Epidermal melanocyte (primary cell): ENCODE measurements at regions not wholly inside any gene's neighbourhood (a gene's known extent, or its start where the extent isn't known, plus 50 kb on each side); places are given as distances from the start of the nearest gene placed in this dataset.
"Not testable (repeated sequence)": the region's sequence is repeated elsewhere in the genome, so short reads cannot be mapped to it uniquely, and the experiment has no call there.

Experiments used
- DNase-seq: peaks from one replicate; pipeline ENCODE4 v3.0.0; 2011; ENCODE audit warnings: low spot score; ENCODE audit not compliant: insufficient read length

DNA sequence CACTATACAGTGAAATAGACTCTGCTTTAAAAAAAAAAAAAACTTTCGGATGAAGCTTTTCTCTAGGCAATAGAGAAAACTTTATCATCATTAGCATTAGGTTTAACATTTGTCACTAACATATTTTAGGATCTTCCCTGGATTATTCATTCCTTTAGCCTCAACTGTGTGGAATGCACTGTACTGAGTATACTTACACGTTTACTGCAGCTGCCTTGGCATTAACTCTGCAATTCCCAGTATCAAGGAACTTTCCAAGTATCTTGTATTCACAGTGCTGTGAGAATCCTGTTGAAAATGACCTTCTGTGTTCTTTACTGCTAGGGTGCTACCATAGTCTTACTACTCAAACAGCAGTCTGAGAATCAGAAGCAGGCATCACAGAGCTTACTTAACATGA is 328.2 kb upstream of the COL3A1 start:
- no peak for DNase-seq

- no peak for DNase-seq
These were observed 326.6 kb upstream of the COL3A1 start for GRCh38 chr2:188647430-188648070.

- no peak for DNase-seq
These were observed 314.3 kb upstream of the COL3A1 start for GRCh38 chr2:188659656-188660406.

DNA sequence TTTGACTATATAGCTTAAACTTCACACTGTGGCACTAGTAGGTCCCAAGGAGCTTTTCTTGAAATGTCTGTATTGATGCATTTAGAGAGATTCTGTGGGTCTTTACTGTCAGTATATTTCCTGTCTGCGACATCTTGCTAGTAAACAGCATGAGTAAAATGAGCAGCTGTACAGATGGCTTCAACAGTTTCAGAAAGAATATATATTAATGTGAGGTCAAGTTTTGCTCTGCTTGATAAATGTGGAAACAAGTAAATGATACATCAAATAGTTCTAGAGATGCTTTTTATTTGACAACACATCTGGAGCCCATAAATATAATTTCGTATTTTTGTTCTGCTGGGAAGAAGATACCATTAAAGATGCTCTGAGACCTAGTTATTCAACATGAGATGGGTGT is 310.9 kb upstream of the COL3A1 start:
- DNase-seq, result no peak

GRCh38 chr2:188664416-188664815 is 309.8 kb upstream of the COL3A1 start:
- DNase-seq, result no peak

DNA sequence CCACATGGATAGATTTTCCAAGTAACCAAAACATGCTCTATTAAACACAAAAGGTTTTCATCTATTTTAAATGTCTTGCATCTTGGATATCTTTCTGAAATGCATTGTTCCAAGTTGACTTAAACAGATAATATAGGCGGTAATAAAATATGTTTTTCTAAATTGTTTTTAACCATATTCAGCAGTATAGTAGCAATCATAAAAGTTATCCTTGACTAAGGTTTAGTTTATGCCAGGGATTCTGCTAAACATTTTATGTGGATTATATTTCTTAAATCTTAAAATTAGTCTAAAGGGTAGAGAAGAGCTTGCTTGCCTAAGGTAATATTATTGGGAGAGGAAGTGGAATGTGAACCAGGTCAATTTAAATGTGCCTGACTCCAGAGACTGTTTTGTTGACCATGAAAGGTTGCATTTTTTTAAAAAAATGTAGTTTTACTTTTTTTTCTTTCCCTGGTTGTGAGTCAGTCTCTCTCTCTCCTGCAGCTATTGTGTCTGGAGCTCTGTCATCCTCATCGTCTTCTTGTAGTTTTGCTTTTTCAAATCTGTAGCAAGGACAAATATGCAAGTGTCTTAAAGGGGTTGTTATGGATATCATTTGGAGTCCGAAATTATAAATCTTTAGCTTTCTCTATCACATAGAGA is 309.1 kb upstream of the COL3A1 start:
- DNase-seq, result no peak

GRCh38 chr2:188665727-188666304 is 308.4 kb upstream of the COL3A1 start:
- no peak for DNase-seq

- no peak for DNase-seq
These were observed 307.7 kb upstream of the COL3A1 start for GRCh38 chr2:188666503-188666902.

DNA sequence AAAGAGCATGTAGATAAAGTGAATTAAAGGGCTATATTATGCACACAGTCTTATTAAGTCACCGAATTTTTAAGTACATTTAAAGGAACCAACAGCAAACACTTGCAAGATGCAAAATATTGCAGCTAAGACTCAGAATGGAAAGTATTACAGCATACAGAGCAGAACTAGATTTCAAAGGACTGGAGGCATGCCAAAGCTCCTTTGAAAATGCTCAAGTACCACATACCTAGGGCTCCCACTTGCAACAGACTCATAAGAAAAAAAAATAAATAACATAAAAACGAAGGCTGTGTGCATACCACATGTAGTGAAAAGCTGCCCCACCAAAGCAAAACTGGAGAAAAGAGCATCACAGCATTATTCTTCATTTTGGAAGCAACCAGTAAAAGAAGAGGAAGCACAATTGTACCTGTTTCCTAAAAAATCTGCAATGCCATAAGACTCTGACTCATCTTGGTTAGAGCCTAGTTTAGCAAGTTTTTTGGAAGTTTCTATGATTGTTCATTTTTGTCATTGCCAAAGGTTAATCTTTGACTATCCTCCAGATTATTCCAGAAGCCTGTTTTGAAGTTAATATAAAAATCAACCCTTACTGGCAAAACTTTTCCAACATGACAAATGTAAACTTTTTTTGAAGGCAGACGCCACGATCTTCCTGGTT is 306.0 kb upstream of the COL3A1 start:
- no peak for DNase-seq

- DNase-seq, result no peak
These were observed 298.7 kb upstream of the COL3A1 start for GRCh38 chr2:188675391-188676009.

DNA sequence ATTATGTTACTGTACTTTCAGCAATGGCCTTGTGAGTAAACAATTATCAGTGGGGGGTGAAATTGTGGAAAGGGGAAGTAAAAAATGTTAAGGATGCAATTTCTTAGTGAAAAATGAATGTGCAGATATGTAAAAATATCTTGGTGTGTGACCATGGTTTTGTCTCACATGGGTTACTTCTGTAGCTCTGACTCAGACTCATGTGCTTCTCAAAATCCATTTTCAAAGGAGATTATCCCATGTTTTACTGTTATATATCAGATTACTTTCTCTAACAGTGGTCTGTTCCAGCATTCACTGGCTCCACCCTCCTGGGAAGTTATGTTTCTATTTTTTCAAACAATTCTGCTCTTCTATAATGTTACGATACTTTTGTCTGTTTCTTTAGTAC is 298.2 kb upstream of the COL3A1 start:
- DNase-seq, result no peak

GRCh38 chr2:188677142-188677541 is 297.0 kb upstream of the COL3A1 start:
- no peak for DNase-seq

DNA sequence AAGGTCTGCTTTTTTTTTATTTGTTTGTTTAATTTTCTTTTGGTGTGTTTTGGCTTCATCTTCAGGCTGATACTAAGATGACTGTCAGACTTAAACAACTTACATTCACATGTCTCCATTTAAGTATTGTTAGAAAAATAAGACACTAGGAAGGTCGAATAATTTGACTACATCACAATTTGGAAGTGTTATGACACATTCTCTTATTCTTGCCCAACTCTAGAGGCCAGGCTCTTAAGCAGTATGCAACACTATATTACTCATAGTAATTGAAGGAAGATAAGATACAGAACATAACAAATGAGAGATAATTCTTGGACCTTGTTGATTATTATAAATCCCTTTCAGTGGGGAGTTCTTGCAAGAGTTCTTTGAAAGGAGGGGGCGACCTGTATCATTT is 295.3 kb upstream of the COL3A1 start:
- no peak for DNase-seq

GRCh38 chr2:188682838-188683237 is 291.3 kb upstream of the COL3A1 start:
- DNase-seq, result no peak

DNA sequence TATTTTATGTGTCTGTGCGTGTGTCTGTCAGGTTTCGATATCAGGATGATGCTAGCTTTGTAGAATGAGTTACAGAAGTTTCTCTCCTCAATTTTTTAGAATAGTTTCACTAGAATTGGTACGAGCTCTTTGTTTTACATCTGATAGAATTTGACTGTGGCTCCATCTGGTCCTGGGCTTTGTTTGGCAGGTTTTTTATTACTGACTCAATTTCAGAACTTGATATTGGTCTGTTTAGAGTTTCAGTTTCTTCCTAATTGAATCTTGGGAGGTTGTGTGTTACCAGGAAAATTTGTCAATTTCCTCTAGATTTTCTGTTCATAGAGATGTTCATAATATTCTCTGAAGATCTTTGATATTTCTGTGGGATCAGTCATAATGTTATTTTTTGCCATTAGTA is 289.4 kb upstream of the COL3A1 start:
- no peak for DNase-seq

DNA sequence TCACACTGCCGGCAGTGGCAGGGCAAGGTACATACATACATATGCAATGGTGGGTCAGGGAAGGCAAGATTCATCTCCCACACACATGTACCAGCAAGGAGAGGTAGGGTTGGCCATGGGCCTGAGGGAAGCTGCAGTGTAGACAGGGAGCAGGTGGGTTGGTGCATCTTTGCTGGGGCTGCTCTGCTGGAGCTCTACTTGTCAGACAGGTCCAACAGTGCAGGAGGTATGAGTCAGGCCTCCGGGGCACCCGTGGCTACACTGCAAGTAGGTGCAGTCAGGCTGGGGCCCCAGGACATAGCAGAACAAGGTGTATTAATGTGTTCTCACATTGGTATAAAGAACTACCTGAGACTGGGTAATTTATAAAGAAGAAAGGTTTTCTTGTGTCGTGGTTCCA is 281.1 kb upstream of the COL3A1 start:
- no peak for DNase-seq

DNA sequence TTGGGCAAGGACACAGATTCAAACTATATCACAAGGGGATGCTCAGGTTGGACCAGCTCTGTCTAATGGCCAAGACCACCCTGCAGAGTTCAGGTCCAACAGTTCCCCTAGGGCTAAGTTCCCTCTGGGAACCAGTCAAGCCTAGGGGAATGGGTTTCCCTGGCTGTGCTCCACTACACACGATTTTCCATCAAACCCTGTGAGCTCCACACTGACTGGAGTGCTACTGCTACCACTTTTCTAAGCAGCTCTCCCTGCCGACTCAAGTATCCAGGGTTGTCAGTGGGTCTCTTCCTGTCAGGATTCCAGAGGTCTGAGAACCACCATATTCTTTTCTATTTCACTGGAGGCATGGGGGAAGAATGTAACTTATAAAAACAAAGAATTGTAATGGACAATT is 280.4 kb upstream of the COL3A1 start:
- DNase-seq, result no peak

DNA sequence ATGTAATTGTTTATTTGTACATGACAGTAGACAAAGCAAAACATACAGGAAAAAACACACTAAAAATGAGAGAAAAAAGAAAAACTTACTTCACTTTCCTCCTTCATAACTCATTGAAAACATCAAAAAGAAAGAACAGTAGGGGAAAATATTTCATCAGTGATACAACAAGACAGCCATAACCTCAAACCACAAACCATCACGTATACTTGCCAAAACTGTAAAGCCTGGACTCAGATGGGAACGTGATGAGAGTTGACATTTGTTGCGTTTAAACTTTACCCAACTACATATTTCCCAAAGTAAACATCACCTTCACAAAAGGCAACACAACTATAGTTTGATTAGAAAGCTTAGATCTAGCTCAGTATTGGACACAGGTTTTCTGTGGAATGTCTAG is 278.2 kb upstream of the COL3A1 start:
- no peak for DNase-seq

DNA sequence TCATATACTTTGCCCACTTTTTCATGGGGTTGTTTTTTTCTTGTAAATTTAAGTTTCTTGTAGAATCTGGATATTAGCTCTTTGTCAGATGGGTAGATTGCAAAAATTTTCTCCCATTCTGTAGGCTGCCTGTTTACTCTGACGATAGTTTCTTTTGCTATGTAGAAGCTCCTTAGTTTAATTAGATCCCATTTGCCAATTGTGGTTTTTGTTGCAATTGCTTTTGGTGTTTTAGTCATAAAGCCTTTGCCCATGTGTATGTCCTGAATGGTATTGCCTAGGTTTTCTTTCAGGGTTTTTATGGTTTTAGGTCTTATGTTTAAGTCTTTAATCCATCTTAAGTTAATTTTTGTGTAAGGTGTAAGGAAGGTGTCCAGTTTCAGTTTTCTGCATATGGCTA is 276.0 kb upstream of the COL3A1 start:
- not testable (repeated sequence) for DNase-seq

DNA sequence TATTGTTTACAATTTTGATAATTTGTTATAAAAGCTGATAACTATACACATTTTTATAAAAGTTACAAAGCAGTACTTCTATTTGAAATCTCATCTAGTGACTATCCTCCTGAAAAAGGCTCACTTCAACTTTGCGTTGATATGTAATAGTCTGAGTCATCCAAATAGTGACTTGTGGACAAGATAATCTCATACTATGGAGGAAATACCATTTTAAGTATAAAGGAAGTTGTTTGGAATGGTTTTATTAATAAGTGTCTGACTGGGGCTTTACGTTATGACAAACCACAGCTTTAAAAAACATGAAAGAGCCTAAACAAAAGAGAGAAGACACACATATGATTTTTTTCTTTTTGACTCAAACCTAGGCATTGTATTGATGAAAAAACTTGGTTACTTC is 272.3 kb upstream of the COL3A1 start:
- no peak for DNase-seq

- DNase-seq, result no peak
These were observed 269.0 kb upstream of the COL3A1 start for GRCh38 chr2:188705191-188705590.
